Spleen (tissue), 7 donors: ENCODE measurements at regions not wholly inside any gene's neighbourhood (a gene's known extent, or its start where the extent isn't known, plus 50 kb on each side); places are given as distances from the start of the nearest gene placed in this dataset.

ENCODE experiments used
- POLR2A ChIP-seq, 3 donors: fragments of 450-650 bp; IDR thresholded peaks; one replicate each; pipeline ENCODE4 v1.5.1; 2017; ENCODE audit warnings: antibody characterized with exemption in 3 of 3, mild to moderate bottlenecking in 1 of 3
- TF ChIP-seq, protein P1 (sequence below), 11 experiments: fragments of 200-600 bp in 7 of 11; fragments of 450-650 bp in 4 of 11; sonication (generic) in 4 of 11; IDR thresholded peaks in 8 of 11; conservative IDR thresholded peaks in 3 of 11; 1 replicate in 7 of 11; 2 replicates in 4 of 11; pipeline versions ENCODE4 v1.4.0 to v1.8.0; 2016 to 2021; ENCODE audit warnings: antibody characterized with exemption in 11 of 11, inconsistent platforms in 4 of 11, mild to moderate bottlenecking in 1 of 11
- donor health status: DM: no; HTN: no; CAD: no; lungs with moderate emphysema.
- donor health status: DM: no; HTN: no; CAD: no.
- donor health status: DM: no; HTN: no; CAD: no.

DNA sequence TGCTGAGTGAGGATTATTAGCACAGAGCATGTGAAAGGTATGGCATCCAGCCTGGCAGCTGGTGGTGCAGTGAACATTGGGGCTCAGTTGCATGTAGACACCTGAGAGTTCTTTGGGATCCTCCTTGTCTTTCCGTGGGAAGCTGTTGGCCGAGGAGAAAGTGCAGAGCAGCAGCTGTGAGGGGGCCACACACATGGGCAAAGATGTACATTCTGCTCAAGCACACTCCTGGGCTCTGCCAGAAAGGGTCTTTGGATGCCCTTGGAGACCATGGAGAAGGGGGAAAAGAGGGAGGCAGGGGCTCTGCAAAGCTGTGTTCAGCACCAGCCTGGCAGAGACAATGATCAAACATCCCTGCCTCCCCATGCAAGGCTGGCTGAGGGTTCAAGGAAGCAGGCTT, 138.7 kb upstream of the PITX1 start:
- TF ChIP-seq, protein P1, sequence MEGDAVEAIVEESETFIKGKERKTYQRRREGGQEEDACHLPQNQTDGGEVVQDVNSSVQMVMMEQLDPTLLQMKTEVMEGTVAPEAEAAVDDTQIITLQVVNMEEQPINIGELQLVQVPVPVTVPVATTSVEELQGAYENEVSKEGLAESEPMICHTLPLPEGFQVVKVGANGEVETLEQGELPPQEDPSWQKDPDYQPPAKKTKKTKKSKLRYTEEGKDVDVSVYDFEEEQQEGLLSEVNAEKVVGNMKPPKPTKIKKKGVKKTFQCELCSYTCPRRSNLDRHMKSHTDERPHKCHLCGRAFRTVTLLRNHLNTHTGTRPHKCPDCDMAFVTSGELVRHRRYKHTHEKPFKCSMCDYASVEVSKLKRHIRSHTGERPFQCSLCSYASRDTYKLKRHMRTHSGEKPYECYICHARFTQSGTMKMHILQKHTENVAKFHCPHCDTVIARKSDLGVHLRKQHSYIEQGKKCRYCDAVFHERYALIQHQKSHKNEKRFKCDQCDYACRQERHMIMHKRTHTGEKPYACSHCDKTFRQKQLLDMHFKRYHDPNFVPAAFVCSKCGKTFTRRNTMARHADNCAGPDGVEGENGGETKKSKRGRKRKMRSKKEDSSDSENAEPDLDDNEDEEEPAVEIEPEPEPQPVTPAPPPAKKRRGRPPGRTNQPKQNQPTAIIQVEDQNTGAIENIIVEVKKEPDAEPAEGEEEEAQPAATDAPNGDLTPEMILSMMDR (IDR thresholded peaks at IDR 0.05 in 8 of 11, conservative IDR thresholded peaks at IDR 0.05 in 3 of 11) = no peak
- TF ChIP-seq POLR2A (IDR thresholded peaks at IDR 0.05) = no peak
